Thyroid gland (tissue), 4 donors: ENCODE measurements at regions not wholly inside any gene's neighbourhood (a gene's known extent, or its start where the extent isn't known, plus 50 kb on each side); places are given as distances from the start of the nearest gene placed in this dataset.
A peak's percentile ranks its signal among the peaks of the same experiment; 100 is the strongest.

Experiments used
- CTCF ChIP-seq, 6 experiments: fragments of 200-600 bp in 3 of 6; fragments of 450-650 bp in 3 of 6; sonication (generic) in 3 of 6; IDR thresholded peaks; one replicate each; pipeline ENCODE4 v1.5.1; 2016 to 2019; ENCODE audit warnings: antibody characterized with exemption in 6 of 6, mild to moderate bottlenecking in 2 of 6, inconsistent platforms in 1 of 6, moderate library complexity in 1 of 6
- POLR2A ChIP-seq, 2 donors: fragments of 450-650 bp; IDR thresholded peaks; one replicate each; pipeline ENCODE4 v1.6.1; 2017; ENCODE audit warnings: antibody characterized with exemption in 2 of 2, mild to moderate bottlenecking in 2 of 2, moderate library complexity in 1 of 2

GRCh38 chr14:100440207-100440631 is 117.1 kb downstream of the SLC25A47 start:
- TF ChIP-seq CTCF (IDR thresholded peaks at IDR 0.05) (peak in 5 of 6 experiments; percentile 17 to 83 (median 76)), POLR2A (IDR thresholded peaks at IDR 0.05) (no peak)
